C4-2B (cell line): ENCODE measurements at regions not wholly inside any gene's neighbourhood (a gene's known extent, or its start where the extent isn't known, plus 50 kb on each side); places are given as distances from the start of the nearest gene placed in this dataset.

ENCODE experiments used
- CTCF ChIP-seq: fragments of 450-650 bp; conservative IDR thresholded peaks from 2 replicates; pipeline ENCODE4 v1.5.1; 2017; ENCODE audit warnings: mild to moderate bottlenecking
- ZFX ChIP-seq: fragments of 450-650 bp; IDR thresholded peaks from 2 replicates; pipeline ENCODE4 v1.6.1; 2017

- TF ChIP-seq CTCF (no peak), ZFX (no peak)
Measured at GRCh38 chr11:113551645-113552044, 76.4 kb upstream of the DRD2 start.
